ENCODE measurements at regions not wholly inside any gene's neighbourhood (a gene's known extent, or its start where the extent isn't known, plus 50 kb on each side); places are given as distances from the start of the nearest gene placed in this dataset.

GRCh38 chr13:84649853-84650252 is 767.6 kb upstream of the SLITRK1 start:
- TF ChIP-seq, protein P1, sequence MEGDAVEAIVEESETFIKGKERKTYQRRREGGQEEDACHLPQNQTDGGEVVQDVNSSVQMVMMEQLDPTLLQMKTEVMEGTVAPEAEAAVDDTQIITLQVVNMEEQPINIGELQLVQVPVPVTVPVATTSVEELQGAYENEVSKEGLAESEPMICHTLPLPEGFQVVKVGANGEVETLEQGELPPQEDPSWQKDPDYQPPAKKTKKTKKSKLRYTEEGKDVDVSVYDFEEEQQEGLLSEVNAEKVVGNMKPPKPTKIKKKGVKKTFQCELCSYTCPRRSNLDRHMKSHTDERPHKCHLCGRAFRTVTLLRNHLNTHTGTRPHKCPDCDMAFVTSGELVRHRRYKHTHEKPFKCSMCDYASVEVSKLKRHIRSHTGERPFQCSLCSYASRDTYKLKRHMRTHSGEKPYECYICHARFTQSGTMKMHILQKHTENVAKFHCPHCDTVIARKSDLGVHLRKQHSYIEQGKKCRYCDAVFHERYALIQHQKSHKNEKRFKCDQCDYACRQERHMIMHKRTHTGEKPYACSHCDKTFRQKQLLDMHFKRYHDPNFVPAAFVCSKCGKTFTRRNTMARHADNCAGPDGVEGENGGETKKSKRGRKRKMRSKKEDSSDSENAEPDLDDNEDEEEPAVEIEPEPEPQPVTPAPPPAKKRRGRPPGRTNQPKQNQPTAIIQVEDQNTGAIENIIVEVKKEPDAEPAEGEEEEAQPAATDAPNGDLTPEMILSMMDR (IDR thresholded peaks at IDR 0.05) = no peak
- TF ChIP-seq POLR2A (IDR thresholded peaks at IDR 0.05) = no peak

Measured in tibial nerve (tissue), 3 donors.